ENCODE measurements at regions not wholly inside any gene's neighbourhood (a gene's known extent, or its start where the extent isn't known, plus 50 kb on each side); places are given as distances from the start of the nearest gene placed in this dataset.

GRCh38 chr16:58866935-58867334, 132.8 kb upstream of the GOT2 start:
- TF ChIP-seq CBX5 (IDR thresholded peaks at IDR 0.05; ENCODE audit: low read depth) = no peak
- TF ChIP-seq POLR2AphosphoS2 (IDR thresholded peaks at IDR 0.05; ENCODE audit: low read depth, low read length) = no peak
- TF ChIP-seq NFYB (IDR thresholded peaks at IDR 0.05; ENCODE audit: insufficient read depth, low read depth, low read length) = no peak
- no peak for TF ChIP-seq ZNF24 (IDR thresholded peaks at IDR 0.05)
- no peak for TF ChIP-seq PAX5 (IDR thresholded peaks at IDR 0.05; ENCODE audit: borderline replicate concordance, low read depth, low read length)
- no peak for TF ChIP-seq POLR2AphosphoS5 (IDR thresholded peaks at IDR 0.05; ENCODE audit: low read length)
- no peak for TF ChIP-seq REST (IDR thresholded peaks at IDR 0.05; ENCODE audit: low read depth, low read length)
- TF ChIP-seq ZBTB33 (IDR thresholded peaks at IDR 0.05) = no peak
- no peak for TF ChIP-seq BACH1 (IDR thresholded peaks at IDR 0.05; ENCODE audit: borderline replicate concordance)
- TF ChIP-seq POLR2A (IDR thresholded peaks at IDR 0.05; ENCODE audit: low read depth, low read length) = no peak
- no peak for TF ChIP-seq RFX5 (IDR thresholded peaks at IDR 0.05; ENCODE audit: low read depth, low read length)
- TF ChIP-seq CTCF (IDR thresholded peaks at IDR 0.05 in 2 of 3, conservative IDR thresholded peaks at IDR 0.05 in 1 of 3; ENCODE audit: control insufficient read depth in 2 of 3, extremely low read depth in 1 of 3, insufficient read depth in 1 of 3, low read depth in 3 of 3, low read length in 3 of 3) = no peak
- TF ChIP-seq ZBTB40 (IDR thresholded peaks at IDR 0.05; ENCODE audit: borderline replicate concordance) = no peak
